Inflammatory macrophage treated with lipopolysaccharide for 1 hour (primary cell): ENCODE measurements at regions not wholly inside any gene's neighbourhood (a gene's known extent, or its start where the extent isn't known, plus 50 kb on each side); places are given as distances from the start of the nearest gene placed in this dataset.
A peak's percentile ranks its signal among the peaks of the same experiment; 100 is the strongest.

Source experiments
- DNase-seq, 2 donors: peaks; one replicate each; pipeline ENCODE4 v3.0.0-alpha.2; 2020 to 2022

DNA sequence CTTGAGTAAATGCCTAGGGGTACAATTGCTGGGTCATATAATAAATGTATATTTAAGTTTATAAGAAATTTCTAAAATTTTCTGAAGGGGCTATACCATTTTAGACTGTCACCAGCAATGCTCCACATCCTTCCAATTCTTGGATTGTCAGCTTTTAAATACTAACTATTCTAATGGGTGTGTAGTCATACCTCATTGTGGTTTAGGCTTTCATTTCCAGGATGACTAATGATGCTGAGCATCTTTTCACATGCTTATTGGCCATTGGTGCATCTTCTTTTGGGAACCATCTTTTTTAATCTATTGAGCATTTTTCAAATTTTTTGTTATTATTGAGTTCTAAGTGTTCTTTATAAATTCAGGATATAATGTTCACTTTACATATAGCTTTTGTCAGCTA lies 52.5 kb upstream of the CORO2B start:
- DNase-seq, result no peak

DNA sequence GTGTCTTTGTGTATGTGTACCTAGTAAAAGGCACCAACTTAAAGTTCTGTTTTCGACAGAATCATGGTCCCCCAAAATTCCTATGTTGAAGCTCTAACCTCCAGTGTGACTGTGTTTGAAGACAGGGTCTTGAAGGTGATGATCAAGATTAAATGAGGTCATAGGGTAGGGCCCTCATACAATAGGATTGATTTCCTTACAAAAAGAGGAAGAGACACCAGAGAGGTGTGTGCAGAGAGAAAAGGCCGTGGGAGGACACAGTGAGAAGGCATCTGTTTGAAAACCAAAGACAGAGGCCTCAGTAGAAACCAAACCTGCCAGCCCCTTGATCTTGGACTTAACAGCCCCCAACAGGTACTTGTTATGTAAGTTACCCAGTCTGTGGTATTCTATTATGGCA lies 52.0 kb upstream of the CORO2B start:
- no peak for DNase-seq

DNA sequence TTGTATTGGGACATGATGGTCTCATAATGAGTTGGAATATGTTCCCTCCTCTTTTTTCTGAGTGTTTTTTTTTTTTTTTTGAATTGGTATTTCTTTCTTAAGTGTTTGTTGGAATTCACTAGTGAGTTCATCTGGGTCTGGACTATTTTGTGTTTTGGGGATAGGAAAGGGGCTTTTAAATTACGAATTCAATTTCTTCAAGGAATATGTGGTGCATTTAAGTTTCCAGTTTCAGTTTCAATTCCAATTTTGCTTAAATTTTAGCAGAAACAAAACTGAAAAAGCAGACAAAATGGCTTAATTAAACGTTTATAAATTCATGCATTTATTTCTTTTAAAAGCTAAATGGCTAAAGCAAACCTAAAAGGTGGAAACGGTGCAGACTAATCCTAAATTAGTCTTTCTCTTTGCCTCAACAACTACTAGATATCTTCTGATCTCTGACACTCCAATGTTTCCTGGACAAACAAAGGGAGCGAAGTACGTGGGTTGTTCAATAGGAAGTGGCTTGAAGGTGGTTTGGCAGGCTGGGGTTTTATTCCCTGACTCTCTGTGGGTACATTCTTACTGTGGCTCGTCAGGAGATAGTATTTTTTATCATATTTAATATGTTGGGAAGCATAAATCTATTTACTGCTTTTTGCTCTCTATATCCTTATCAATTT lies 50.0 kb upstream of the CORO2B start:
- peak in 1 of 2 donors; percentile 33 for DNase-seq
